ELF-1 (cell line): ENCODE measurements at regions not wholly inside any gene's neighbourhood (a gene's known extent, or its start where the extent isn't known, plus 50 kb on each side); places are given as distances from the start of the nearest gene placed in this dataset.
"Not testable (repeated sequence)": the region's sequence is repeated elsewhere in the genome, so short reads cannot be mapped to it uniquely, and the experiment has no call there.

ENCODE experiments used
- DNase-seq: peaks from one replicate; pipeline ENCODE4 v3.0.0-alpha.2; 2016; ENCODE audit warnings: low read depth, low spot score

DNA sequence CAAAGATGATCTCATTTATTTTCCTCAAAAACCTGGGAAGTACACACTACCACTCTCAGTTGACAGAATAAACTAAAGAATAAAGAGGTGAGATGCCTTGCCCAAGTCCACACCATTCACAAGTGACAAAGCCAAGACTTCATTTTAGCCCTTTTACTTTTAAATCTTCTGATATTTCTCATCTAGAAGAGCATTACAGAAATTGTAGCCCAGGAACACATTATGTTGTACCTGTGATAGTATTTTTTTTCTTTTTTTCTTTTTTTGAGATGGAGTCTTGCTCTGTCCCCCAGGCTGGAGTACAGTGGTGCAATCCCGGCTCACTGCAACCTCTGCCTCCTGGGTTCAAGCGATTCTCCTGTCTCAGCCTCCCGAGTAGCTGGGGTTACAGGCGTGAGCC, 268.6 kb downstream of the FGFR2 start:
- DNase-seq: not testable (repeated sequence)

DNA sequence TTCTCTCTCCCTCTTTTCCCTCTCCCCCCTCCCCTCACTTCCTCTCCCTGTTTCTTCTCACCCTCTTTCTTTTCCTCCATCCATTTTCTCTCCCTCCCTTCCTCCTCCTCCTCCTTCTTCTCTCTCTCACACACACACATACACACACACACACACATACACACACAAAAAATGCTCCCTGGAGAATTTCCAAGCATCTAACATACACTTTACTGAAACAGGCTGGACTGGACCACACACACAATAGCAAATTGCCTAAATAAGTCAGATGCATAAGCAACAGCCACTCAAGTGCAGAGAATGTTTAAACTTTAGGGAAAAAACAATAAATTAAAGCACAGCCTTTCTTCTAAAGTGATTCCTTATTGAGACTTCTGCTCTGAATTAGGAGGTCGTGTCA, 267.7 kb downstream of the FGFR2 start:
- DNase-seq: no peak

GRCh38 chr10:121332353-121332752, 265.9 kb downstream of the FGFR2 start:
- no peak for DNase-seq

DNA sequence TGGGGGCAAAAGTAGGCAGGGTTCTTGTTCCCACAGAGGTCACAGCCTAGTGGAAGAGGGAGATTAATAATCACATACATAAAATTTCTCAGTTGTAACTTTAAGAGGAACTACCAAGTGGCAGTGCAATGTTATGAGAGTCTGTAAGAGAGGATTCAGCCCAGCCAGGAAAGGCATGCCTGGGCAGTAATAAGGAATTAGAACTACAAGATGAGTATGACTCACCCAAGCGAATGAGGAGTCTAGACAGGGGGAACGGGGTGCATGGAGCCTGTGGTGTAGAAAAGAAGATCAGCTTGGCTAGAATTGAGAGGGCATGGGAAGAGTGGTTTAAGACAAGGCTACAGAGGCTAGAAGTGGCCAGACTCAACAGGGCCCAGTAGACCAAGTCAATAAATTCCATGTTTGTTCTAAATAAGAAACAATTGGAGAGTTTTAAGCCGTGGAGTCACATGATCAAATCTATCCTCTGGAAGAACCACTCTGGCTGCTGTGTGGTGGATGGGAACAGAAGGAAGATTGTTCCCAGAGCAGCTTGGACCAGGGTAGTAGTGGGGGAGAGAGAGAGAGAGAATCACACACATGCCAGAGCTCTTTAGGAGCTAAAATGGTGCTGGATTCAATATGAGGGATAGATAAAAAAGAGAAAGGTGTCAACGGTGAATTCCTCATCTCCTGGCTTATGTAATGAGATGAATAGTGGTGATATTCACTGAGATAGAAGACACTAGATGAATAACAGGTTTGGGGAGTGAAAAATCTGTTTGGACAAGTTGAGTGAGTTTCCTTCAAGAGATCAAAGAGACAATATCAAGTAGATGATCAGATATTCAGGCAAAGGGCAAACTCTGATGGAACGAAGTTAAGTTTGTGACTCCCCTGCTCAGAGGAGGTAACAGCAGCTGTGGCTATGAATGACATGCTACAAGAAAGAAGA, 265.1 kb downstream of the FGFR2 start:
- DNase-seq: no peak

DNA sequence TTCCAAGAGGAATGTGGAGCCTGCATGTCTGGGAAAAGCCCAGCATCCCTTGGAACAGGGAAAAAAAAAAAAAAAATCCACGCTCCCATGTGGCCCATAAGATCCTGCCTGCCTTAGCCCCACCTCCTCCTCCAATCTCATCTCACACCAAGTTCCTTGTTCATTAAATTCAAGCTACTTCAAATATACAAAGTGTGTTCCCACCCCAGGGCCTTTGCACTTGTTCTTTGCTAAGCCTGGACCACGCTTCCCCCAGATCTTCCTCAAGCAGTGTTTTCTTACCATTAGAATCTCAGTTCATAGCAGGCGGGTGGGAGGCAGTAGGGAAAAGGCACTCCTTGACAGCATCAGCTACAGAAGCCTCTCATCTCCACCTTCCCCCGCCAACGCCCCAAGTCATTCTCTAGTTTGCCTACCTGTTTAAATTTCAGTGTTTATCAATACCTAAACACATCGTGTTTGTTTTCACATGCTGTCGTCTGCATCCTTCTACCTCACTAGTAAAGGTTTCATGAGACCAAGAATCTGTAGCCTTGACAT, 262.8 kb downstream of the FGFR2 start:
- no peak for DNase-seq

DNA sequence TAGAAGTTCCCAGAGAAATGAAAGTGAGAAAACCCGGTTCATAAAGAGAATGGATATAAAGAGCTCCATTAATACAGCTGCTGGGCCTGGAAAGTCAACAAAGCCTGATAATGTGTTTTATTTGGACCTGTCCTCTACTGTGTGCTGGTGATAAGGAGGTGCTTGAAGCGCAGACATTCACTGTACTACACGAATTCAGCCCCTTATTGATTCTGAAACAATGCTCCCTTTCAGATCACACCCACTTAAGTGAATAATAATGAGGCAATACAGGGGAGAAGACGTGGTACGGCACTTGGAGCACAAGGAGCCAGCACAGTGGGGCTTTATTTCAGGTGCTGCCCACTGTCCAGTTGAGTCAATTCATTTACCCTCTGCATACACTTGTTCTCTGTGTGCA, 260.8 kb downstream of the FGFR2 start:
- DNase-seq: no peak

- DNase-seq: peak; percentile 42
Measured at GRCh38 chr10:121338206-121338980, 259.9 kb downstream of the FGFR2 start.

- DNase-seq: peak; percentile 20
Measured at GRCh38 chr10:121339114-121339513, 259.1 kb downstream of the FGFR2 start.

DNA sequence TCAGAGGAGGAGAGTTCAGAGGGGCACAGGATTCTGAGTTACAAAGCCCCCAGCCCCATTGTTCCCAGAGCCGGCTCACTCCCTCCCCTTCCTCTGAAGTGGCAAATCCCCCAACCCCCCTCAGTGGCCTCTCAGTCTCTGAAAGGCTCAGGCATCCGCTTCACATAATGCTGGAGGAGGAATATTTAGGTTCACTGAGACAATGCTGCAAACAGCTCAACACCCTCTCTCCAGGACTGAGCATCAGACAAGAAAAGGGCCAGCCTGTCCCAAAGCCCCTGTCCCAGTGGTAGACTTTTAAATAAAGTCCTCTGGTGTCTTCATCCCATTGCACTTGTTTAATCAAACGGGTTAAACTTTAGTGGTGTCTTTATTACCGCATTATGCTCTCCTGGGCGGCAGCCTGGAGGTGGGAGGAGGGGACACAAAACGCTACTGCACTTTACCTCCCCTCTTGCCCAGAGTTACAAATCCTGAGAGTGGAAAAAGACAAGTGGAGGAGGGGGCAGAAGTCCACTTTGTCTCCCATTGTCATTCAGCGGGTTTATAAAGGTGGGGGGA, 257.9 kb downstream of the FGFR2 start:
- DNase-seq: peak; percentile 57

- no peak for DNase-seq
Measured at GRCh38 chr10:121351540-121351939, 246.7 kb downstream of the FGFR2 start.

DNA sequence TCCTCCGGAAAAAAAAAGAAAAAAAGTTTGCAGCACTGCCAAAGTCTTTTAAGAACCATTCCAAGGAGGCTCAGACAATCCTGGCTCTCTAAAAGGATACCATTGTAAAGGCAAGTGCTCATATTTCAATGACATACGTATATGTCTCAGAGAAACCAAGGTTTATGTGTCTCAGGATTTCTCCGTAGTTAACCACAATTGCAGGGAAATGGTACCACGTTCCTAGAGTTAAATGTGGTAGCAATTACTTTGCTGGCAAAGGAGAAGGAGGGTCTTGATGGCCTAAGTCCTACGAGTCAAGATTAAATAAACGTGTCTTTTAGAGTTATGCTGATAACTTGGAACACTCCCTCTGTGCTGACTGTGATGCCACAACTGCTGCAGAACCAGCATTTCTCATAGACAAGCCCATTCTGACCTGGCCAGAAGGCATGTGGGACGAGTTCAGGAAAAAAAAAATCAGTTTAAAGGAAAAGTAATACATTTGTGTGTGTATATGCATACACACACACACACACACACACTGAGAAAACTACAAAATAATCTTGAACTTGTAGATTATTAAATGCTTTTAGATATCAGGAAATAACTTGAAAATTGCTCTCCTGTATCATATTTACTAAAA, 245.9 kb downstream of the FGFR2 start:
- no peak for DNase-seq

DNA sequence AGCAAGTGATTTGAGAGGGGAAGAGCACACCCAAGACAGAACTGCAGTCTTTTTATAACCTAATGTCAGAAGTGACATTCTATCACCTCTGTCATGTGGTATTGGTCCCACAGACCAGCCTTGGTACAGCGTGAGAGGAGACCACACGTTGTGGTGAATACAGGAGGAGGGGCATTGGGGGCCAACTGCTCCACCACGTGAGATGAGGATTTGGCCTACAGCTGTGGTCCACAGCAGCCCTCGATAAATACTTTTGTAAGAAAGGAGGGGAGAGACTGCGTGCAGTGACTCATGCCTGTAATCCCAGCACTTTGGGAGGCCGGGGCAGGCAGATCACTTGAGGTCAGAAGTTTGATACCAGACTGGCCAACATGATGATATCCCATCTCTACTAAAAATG, 243.1 kb downstream of the FGFR2 start:
- no peak for DNase-seq

DNA sequence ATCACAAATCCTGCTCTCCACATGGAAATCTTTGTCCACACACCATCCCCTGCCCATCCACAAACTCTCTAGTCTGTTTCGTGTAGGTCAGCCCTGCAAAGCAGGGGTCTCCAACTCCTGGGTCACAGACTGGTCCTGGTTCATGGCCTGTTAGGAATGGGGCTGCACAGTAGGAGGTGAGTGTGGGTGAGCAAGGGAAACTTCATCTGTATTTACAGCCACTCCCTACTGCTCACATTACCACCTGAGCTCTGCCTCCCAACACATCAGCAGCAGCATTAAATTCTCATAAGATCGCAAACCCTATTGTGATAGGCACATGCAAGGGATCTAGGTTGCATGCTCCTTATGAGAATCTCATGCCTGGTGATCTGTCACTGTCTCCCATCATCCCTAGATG, 242.1 kb downstream of the FGFR2 start:
- DNase-seq: no peak

DNA sequence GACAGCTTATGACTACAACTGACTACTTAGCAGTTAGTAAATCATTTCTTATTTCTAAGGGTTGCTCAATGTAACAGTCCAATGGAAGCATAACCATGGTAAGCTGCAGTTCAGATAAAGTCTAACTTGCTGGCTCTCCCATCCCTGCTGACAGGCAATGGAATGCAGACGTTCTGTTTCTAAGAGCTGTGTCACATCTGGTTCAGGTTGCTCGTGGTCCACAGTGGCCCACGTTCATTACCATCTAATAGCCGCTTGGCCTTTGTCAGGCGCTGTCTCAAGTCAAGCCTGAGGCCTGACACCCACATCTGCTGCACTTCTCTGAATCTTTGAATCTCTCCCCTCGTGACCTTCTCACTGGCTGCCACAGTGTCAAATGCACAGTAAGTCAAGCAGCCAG, 240.8 kb downstream of the FGFR2 start:
- no peak for DNase-seq

- peak; percentile 16 for DNase-seq
Measured at GRCh38 chr10:121362026-121362425, 236.2 kb downstream of the FGFR2 start.

DNA sequence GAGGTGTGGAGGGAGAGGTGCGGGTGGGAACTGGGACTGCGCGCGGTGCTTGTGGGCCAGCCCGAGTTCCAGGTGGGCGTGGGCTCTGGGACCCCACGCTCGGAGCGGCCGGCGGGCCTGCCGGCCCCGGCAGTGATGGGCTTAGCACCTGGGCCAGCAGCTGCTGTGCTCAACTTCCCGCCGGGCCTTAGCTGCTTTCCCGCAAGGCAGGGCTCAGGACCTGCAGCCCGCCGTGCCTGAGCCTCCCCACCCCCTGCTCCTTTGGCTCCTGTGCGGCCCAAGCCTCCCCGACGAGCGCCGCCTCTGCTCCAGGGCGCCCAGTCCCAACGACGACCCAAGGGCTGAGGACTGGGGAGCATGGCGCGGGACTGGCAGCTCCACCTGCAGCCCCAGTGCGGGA, 232.7 kb downstream of the FGFR2 start:
- no peak for DNase-seq

DNA sequence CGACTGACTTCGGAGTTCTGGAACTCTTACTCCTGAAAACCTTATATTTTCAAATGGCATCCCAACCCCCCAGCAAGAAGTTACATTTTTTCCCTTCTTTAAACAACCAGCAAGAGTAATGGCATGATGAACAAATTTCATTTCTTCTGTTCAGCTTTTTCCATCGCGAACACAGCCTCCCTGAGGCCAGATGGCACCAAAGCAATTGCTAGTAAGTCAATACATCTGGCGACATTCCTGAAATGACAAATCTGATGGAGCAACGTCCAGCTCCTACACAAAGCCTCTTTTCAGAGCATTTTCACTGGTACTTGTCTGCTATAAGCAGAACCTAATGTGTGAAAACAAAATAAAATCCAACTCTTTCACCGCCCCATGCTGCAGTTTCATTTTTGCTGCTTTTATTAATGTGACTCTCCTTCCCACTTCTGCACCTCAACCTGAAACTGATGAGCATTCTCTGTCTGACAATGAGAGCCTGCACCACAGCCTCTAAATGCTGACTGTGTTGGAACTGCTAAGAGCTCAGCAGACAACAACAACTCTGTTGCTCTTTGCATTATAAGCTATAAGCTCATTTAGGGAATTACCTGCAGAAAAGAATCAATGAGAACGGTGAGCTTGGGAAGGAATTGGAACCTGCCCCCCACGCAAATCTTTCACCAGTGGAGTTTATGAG, 229.8 kb downstream of the FGFR2 start:
- DNase-seq: no peak

DNA sequence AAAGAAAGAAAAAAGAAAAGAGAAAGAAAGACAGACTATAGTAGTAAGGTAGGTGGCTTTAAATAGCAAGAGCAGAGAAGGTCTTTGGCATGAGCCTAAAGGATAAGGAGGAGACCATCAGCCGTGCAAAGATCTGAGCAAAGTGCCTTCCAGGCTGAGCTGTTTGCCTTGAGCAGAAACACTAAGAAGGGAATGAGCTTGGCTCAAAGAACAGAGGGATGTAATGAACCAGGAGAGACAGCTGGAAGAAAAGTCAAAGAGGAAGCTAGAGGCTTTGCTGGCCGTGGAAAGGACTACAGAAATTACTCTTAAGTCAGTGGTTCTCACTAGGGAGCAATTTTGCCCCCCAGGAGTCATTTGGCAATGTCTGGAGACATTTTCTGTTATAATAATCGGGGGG, 228.6 kb downstream of the FGFR2 start:
- no peak for DNase-seq

- no peak for DNase-seq
Measured at GRCh38 chr10:121371836-121372235, 226.4 kb downstream of the FGFR2 start.

DNA sequence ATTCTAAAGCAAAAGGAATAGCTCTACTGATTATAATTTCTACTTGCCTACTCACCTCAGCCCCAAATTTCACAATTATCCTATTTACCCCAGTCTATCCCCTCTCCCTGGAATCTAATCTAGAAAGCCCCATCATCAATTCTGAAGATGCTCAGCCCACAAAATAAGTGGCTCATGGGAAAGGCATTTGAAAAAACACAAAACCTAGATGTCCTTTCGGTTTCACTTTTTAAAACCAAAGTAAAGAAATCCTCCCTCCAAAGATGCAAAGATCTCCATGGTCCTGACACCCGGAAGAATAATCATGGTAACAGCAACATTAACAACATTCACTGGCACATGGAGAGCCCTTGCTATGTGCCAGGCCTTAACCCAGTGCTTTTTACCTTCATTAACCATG, 224.8 kb downstream of the FGFR2 start:
- no peak for DNase-seq

GRCh38 chr10:121374121-121374520, 224.1 kb downstream of the FGFR2 start:
- DNase-seq: no peak
